Activated CD8-positive, alpha-beta T cell treated with anti-CD3 and anti-CD28 coated beads, Interleukin-2, amount 10 ng/mL, durations not matched to agents 7 days and 5 days (primary cell): ENCODE measurements at regions not wholly inside any gene's neighbourhood (a gene's known extent, or its start where the extent isn't known, plus 50 kb on each side); places are given as distances from the start of the nearest gene placed in this dataset.

ENCODE experiments used
- ATAC-seq: fragments of 150-1000 bp; cut with Tn5 transposase; one replicate; pipeline ENCODE4 v1.10.0; 2021; ENCODE audit warnings: moderate library complexity
- CTCF ChIA-PET: fragments of 350-600 bp; sonication (Branson Sonifier 250); formaldehyde crosslinking; loops from one replicate; lab custom pipeline; 2021; ENCODE audit warnings: antibody characterized with exemption; lab: Charles Lee
- POLR2A ChIA-PET: fragments of 350-600 bp; sonication (Branson Sonifier 250); formaldehyde crosslinking; loops from one replicate; lab custom pipeline; 2021; ENCODE audit warnings: antibody characterized with exemption; lab: Charles Lee
- DNase-seq: peaks from one replicate; pipeline ENCODE4 v3.0.0-alpha.2; 2020
- H3K27ac Mint-ChIP-seq: one replicate; pipeline ENCODE4 v1.8.0; 2021; ENCODE audit warnings: mild to moderate bottlenecking, mixed read lengths
- H3K27me3 Mint-ChIP-seq: one replicate; pipeline ENCODE4 v1.8.0; 2021; ENCODE audit warnings: low read depth, mixed read lengths
- H3K36me3 Mint-ChIP-seq: one replicate; pipeline ENCODE4 v1.8.0; 2021; ENCODE audit warnings: low read depth, mixed read lengths
- H3K4me1 Mint-ChIP-seq: one replicate; pipeline ENCODE4 v1.8.0; 2021; ENCODE audit warnings: low read depth, mixed read lengths
- H3K4me3 Mint-ChIP-seq: one replicate; pipeline ENCODE4 v1.8.0; 2021; ENCODE audit warnings: mild to moderate bottlenecking, mixed read lengths
- H3K9me3 Mint-ChIP-seq: one replicate; pipeline ENCODE4 v1.8.0; 2022; ENCODE audit warnings: mixed read lengths; ENCODE audit not compliant: insufficient read depth

GRCh38 chr3:22990291-22991200, 212.6 kb upstream of the UBE2E2 start:
- H3K36me3 Mint-ChIP-seq, result no peaks in the 10 kb centered on the region
- ATAC-seq (no peak), DNase-seq (no peak)
- H3K27ac Mint-ChIP-seq, result no peak overlapping the region
- H3K27me3 Mint-ChIP-seq, result no peaks in the 10 kb centered on the region
- CTCF ChIA-PET, result no interaction called here
- POLR2A ChIA-PET, result no interaction called here
- no peak overlapping the region for H3K4me3 Mint-ChIP-seq
- H3K9me3 Mint-ChIP-seq, result no peaks in the 10 kb centered on the region
- no peaks in the 10 kb centered on the region for H3K4me1 Mint-ChIP-seq

GRCh38 chr3:22994781-22995180, 208.3 kb upstream of the UBE2E2 start:
- H3K9me3 Mint-ChIP-seq, result no peaks in the 10 kb centered on the region
- CTCF ChIA-PET, result no interaction called here
- POLR2A ChIA-PET, result no interaction called here
- DNase-seq, result no peak
- H3K4me3 Mint-ChIP-seq, result no peak overlapping the region
- no peak for ATAC-seq
- no peak overlapping the region for H3K27ac Mint-ChIP-seq
- H3K36me3 Mint-ChIP-seq, result no peaks in the 10 kb centered on the region
- no peaks in the 10 kb centered on the region for H3K27me3 Mint-ChIP-seq
- no peaks in the 10 kb centered on the region for H3K4me1 Mint-ChIP-seq

DNA sequence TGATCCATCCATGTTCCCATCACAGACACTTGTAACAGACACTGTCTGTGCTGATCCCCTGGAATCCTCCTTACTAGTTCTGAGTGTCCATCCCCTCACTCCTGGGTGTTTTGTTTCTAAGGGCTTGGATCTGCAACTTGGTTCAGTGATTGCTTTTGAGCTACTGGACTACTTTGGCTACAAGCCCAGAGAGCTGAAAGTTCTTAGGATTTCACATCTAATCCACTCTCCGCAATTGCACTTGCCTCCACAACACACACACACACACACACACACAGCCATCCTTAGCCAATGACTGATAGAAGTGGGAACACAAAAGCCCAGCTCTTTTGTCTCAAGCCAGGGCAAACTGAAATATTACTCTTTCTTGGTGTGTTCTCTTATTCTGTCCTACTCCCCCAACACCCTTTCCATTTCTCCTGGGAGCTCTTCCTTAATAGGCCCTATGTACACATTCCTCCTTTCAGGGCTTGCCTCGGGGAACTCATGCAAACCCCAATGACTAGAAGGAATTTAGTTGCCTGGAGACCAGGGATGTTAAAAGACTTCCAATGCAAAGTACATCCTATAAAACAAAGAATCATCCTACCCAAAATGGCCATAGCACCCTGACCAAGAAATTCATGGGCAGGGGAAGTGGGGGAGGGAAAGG, 206.1 kb upstream of the UBE2E2 start:
- POLR2A ChIA-PET, result no interaction called here
- Mint-ChIP-seq H3K36me3 (no peaks in the 10 kb centered on the region), H3K9me3 (no peaks in the 10 kb centered on the region), H3K4me1 (no peaks in the 10 kb centered on the region), H3K4me3 (no peak overlapping the region), H3K27me3 (no peaks in the 10 kb centered on the region), H3K27ac (no peak overlapping the region)
- DNase-seq, result no peak
- no peak for ATAC-seq
- CTCF ChIA-PET, result no interaction called here

GRCh38 chr3:23000371-23000770, 202.8 kb upstream of the UBE2E2 start:
- no peaks in the 10 kb centered on the region for H3K27me3 Mint-ChIP-seq
- no peaks in the 10 kb centered on the region for H3K9me3 Mint-ChIP-seq
- POLR2A ChIA-PET, result no interaction called here
- ATAC-seq (no peak), DNase-seq (no peak)
- CTCF ChIA-PET, result no interaction called here
- H3K36me3 Mint-ChIP-seq, result no peaks in the 10 kb centered on the region
- no peak overlapping the region for H3K27ac Mint-ChIP-seq
- H3K4me1 Mint-ChIP-seq, result no peaks in the 10 kb centered on the region
- no peak overlapping the region for H3K4me3 Mint-ChIP-seq

GRCh38 chr3:23002151-23002550, 201.0 kb upstream of the UBE2E2 start:
- Mint-ChIP-seq H3K36me3 (no peaks in the 10 kb centered on the region), H3K27me3 (no peaks in the 10 kb centered on the region), H3K27ac (no peak overlapping the region), H3K4me3 (no peak overlapping the region), H3K9me3 (no peaks in the 10 kb centered on the region), H3K4me1 (no peaks in the 10 kb centered on the region)
- POLR2A ChIA-PET, result no interaction called here
- ATAC-seq (no peak), DNase-seq (no peak)
- CTCF ChIA-PET, result no interaction called here

DNA sequence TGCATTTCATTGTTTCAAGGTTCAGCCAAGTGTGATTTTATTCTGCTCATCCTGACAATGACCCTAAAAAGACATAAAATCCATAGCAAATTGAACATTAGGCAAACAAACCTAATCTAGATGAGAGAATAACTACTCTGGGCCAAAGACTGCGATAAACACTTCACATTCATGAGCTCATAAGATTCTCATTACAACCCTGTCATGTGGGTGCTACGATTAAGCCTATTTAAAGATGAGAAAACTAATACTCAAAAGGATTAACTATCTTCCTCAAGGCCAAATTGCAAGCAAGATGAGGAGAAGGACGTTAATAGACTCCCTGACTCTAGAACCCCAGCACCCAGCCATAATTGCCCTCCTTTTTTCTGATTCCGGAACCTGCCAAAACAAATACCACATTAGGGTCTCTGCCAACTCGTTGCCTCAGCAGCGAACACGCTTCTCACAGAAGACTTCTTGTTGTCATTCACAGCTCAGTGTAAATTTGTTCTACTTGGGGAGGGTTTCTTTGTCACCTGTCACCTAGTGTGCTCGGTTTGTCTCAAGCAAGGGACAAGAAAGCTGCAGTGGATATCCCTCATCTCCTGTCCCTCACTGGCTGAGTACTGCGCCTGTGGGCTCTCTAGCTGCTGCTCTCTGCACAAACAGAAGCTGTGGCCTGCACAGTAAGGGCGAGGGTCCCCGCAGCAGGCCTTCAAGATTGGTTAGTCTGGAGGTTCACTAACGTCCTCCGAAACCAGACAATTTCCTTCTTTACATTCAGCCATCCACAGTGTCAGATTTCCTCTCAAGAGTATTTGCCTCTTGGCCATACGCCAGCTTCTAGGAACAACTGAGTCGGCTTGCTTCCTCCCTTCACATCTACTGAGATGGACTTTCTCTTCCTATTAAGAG, 200.0 kb upstream of the UBE2E2 start:
- H3K27me3 Mint-ChIP-seq, result no peaks in the 10 kb centered on the region
- no peak overlapping the region for H3K27ac Mint-ChIP-seq
- H3K9me3 Mint-ChIP-seq, result no peaks in the 10 kb centered on the region
- no peaks in the 10 kb centered on the region for H3K36me3 Mint-ChIP-seq
- ChIA-PET CTCF (no interaction called here), POLR2A (no interaction called here)
- no peak overlapping the region for H3K4me3 Mint-ChIP-seq
- no peak for ATAC-seq
- no peaks in the 10 kb centered on the region for H3K4me1 Mint-ChIP-seq
- DNase-seq, result no peak

DNA sequence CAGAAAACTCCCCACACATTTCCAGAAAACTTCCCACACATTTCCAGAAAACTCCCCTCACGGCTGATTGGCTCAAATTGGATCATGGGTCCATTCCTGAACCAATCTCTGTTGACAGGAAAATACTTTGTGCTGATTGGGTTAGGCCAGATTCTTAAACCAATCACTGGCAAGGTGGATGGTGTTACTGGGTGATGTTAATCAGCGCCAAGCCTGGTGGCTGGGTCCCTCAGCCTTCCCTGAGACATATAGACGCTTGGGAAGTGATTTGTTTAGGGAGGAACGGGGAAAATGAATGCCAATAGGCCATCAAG, 199.4 kb upstream of the UBE2E2 start:
- no peaks in the 10 kb centered on the region for H3K4me1 Mint-ChIP-seq
- ChIA-PET POLR2A (no interaction called here), CTCF (no interaction called here)
- H3K36me3 Mint-ChIP-seq, result no peaks in the 10 kb centered on the region
- H3K27ac Mint-ChIP-seq, result no peak overlapping the region
- no peak overlapping the region for H3K4me3 Mint-ChIP-seq
- H3K9me3 Mint-ChIP-seq, result no peaks in the 10 kb centered on the region
- DNase-seq, result no peak
- no peak for ATAC-seq
- no peaks in the 10 kb centered on the region for H3K27me3 Mint-ChIP-seq

DNA sequence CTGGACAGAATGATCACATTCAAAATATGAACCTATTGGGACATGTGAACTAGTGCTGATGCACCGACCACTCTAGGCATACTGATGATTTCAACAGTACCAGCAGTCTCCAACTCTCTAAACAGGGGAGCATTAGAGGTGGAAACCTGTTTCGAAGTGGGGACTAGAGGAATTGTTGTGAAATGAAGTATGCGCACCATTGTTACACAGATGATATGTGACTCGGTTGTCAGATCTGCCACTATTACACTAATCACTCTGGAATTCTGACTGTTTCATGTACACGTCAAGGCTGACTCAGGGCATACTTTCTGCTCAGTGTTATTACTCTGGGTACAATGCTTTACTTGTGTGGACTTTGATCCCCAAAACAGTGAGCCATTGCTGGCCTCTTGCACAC, 198.2 kb upstream of the UBE2E2 start:
- H3K4me1 Mint-ChIP-seq, result no peaks in the 10 kb centered on the region
- DNase-seq, result no peak
- H3K9me3 Mint-ChIP-seq, result no peaks in the 10 kb centered on the region

GRCh38 chr3:23017801-23018200, 185.3 kb upstream of the UBE2E2 start:
- Mint-ChIP-seq H3K4me1 (no peaks in the 10 kb centered on the region), H3K9me3 (peaks cover 6% of the 10 kb centered on the region), H3K27me3 (no peaks in the 10 kb centered on the region), H3K27ac (no peak overlapping the region), H3K4me3 (no peak overlapping the region), H3K36me3 (no peaks in the 10 kb centered on the region)
- DNase-seq, result no peak
- ChIA-PET POLR2A (no interaction called here), CTCF (interaction anchor here (0.7 kb wide), 1 partner anchor 1174 kb away, joined by 3 read pairs; no protein-coding TSS in a partner anchor)
- ATAC-seq, result no peak

More for the DNA sequence above, 198.2 kb upstream of the UBE2E2 start:
- ChIA-PET POLR2A (no interaction called here), CTCF (no interaction called here)
- H3K36me3 Mint-ChIP-seq, result no peaks in the 10 kb centered on the region
- no peak overlapping the region for H3K27ac Mint-ChIP-seq
- no peaks in the 10 kb centered on the region for H3K27me3 Mint-ChIP-seq
- H3K4me3 Mint-ChIP-seq, result no peak overlapping the region
- ATAC-seq, result no peak

DNA sequence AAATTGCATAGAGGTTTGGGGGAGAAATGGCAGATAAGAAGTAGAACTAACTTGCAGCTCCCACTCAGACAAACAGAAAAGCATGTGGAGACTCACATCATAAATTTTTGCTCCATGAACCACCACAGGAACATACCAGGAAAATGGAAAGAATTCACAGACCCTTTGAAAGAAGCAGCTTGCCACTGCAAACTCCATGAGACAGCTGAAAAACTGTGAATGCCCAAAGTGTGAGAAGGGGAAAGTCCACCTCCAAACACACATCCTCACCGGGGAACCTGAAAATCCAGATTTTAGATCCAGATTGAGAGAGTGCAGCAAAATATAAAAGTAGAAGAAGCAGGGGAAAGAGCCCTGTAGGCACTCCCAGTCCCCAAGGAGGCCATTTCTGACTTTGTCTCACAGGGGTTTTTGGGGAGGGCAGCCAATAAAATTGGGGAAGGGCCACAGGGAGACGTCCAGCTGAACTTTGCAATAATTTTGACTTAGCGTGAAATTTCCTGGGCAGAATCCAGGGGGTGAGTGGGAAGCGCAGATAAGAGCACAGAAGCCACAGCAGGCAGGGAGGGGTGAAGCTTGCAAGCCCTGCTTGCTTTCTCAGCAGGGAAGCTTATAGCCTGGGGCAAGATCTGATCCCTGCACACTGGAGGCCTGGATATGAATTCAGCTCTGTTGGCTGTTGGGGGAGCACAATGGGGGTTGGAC, 183.4 kb upstream of the UBE2E2 start:
- H3K27ac Mint-ChIP-seq, result no peak overlapping the region
- H3K27me3 Mint-ChIP-seq, result no peaks in the 10 kb centered on the region
- H3K4me1 Mint-ChIP-seq, result no peaks in the 10 kb centered on the region
- H3K9me3 Mint-ChIP-seq, result peaks cover 6% of the 10 kb centered on the region
- POLR2A ChIA-PET, result no interaction called here
- CTCF ChIA-PET, result no interaction called here
- H3K4me3 Mint-ChIP-seq, result no peak overlapping the region
- H3K36me3 Mint-ChIP-seq, result no peaks in the 10 kb centered on the region
- no peak for DNase-seq
- ATAC-seq, result no peak

DNA sequence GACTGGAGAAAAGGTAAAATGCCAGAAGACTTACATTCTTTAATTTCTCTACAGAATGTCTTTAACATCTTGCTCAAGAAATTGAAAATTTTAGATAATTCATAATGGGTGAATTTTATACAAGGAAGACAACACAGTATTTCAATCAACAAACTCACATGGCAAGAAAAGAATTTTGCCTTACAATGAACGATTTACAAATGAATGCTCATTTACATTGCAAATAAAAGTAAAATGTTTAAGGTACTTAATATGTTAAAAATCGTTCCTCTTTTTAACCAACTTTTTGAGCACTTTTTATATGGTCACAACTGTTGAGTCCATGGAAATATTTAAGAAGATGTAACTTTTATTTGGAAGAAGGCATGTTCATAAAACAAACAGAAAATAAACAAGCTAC, 174.8 kb upstream of the UBE2E2 start:
- no peaks in the 10 kb centered on the region for H3K4me1 Mint-ChIP-seq
- no peaks in the 10 kb centered on the region for H3K9me3 Mint-ChIP-seq
- no peak overlapping the region for H3K4me3 Mint-ChIP-seq
- ChIA-PET POLR2A (no interaction called here), CTCF (no interaction called here)
- DNase-seq (no peak), ATAC-seq (no peak)
- H3K27ac Mint-ChIP-seq, result no peak overlapping the region
- no peaks in the 10 kb centered on the region for H3K36me3 Mint-ChIP-seq
- no peaks in the 10 kb centered on the region for H3K27me3 Mint-ChIP-seq
